Astrocyte (in vitro differentiated cells and primary cell): ENCODE measurements at regions not wholly inside any gene's neighbourhood (a gene's known extent, or its start where the extent isn't known, plus 50 kb on each side); places are given as distances from the start of the nearest gene placed in this dataset.
A peak's percentile ranks its signal among the peaks of the same experiment; 100 is the strongest.

Experiments
- DNase-seq: peaks from one replicate; pipeline ENCODE4 v3.0.0-alpha.2; 2010; ENCODE audit warnings: low read depth
- FAIRE-seq: peaks from 2 replicates; lab custom pipeline; 2011; peaks lifted over from hg19 to GRCh38; lab: Jason Lieb, UNC
- H2AFZ ChIP-seq: 2 replicates; pipeline ENCODE4 v1.6.0; 2012; ENCODE audit warnings: low read depth, low read length, inconsistent platforms
- H3K27ac ChIP-seq: 2 replicates; pipeline ENCODE4 v1.5.1; 2011; ENCODE audit warnings: low read depth, low read length, inconsistent platforms
- H3K27me3 ChIP-seq: 2 replicates; pipeline ENCODE4 v1.6.0; 2011; ENCODE audit warnings: low read length, inconsistent platforms; ENCODE audit not compliant: insufficient read depth
- H3K36me3 ChIP-seq: 2 replicates; pipeline ENCODE4 v1.5.1; 2011; ENCODE audit warnings: low read length, inconsistent platforms; ENCODE audit not compliant: insufficient read depth
- H3K4me1 ChIP-seq: 2 replicates; pipeline ENCODE4 v1.5.1; 2011; ENCODE audit warnings: low read length, inconsistent platforms; ENCODE audit not compliant: insufficient read depth
- H3K4me2 ChIP-seq: 2 replicates; pipeline ENCODE4 v1.6.0; 2012; ENCODE audit warnings: low read length, inconsistent platforms
- H3K4me3 ChIP-seq: 2 replicates; pipeline ENCODE4 v1.5.1; 2011; ENCODE audit warnings: low read depth, mild to moderate bottlenecking, low read length, inconsistent platforms; ENCODE audit not compliant: insufficient read depth
- H3K79me2 ChIP-seq: 2 replicates; pipeline ENCODE4 v1.6.0; 2012; ENCODE audit warnings: mild to moderate bottlenecking, low read length, inconsistent platforms; ENCODE audit not compliant: insufficient read depth
- H3K9ac ChIP-seq: 2 replicates; pipeline ENCODE4 v1.6.0; 2012; ENCODE audit warnings: mild to moderate bottlenecking, low read length, inconsistent platforms
- H3K9me3 ChIP-seq: 2 replicates; pipeline ENCODE4 v1.5.1; 2012; ENCODE audit warnings: low read depth, mild to moderate bottlenecking, low read length, inconsistent platforms; ENCODE audit not compliant: insufficient read depth
- H4K20me1 ChIP-seq: 2 replicates; pipeline ENCODE4 v1.6.0; 2012; ENCODE audit warnings: low read length, inconsistent platforms; ENCODE audit not compliant: insufficient read depth
- H3K27ac Mint-ChIP-seq: one replicate; pipeline ENCODE4 v1.8.0; 2021; ENCODE audit warnings: mild to moderate bottlenecking, mixed read lengths; ENCODE audit not compliant: unreplicated experiment
- H3K27me3 Mint-ChIP-seq: one replicate; pipeline ENCODE4 v1.8.0; 2021; ENCODE audit warnings: low read depth, mixed read lengths; ENCODE audit not compliant: unreplicated experiment
- H3K36me3 Mint-ChIP-seq: one replicate; pipeline ENCODE4 v1.8.0; 2021; ENCODE audit warnings: low read depth, mixed read lengths; ENCODE audit not compliant: unreplicated experiment
- H3K4me1 Mint-ChIP-seq: one replicate; pipeline ENCODE4 v1.8.0; 2021; ENCODE audit warnings: low read depth, mixed read lengths; ENCODE audit not compliant: unreplicated experiment
- H3K4me3 Mint-ChIP-seq: one replicate; pipeline ENCODE4 v1.8.0; 2021; ENCODE audit warnings: mild to moderate bottlenecking, moderate library complexity, mixed read lengths; ENCODE audit not compliant: unreplicated experiment
- H3K9me3 Mint-ChIP-seq: one replicate; pipeline ENCODE4 v1.8.0; 2021; ENCODE audit warnings: mild to moderate bottlenecking, mixed read lengths; ENCODE audit not compliant: unreplicated experiment
- EZH2 ChIP-seq: IDR thresholded peaks from 2 replicates; pipeline ENCODE4 v1.6.1; 2012; ENCODE audit warnings: mild to moderate bottlenecking, low read length, inconsistent platforms; ENCODE audit not compliant: insufficient read depth
- TF ChIP-seq, protein P1 (sequence below): IDR thresholded peaks from 2 replicates; pipeline ENCODE4 v1.5.1; 2011; ENCODE audit warnings: low read depth, mild to moderate bottlenecking, inconsistent platforms, low read length, moderate library complexity; ENCODE audit not compliant: insufficient read depth

DNA sequence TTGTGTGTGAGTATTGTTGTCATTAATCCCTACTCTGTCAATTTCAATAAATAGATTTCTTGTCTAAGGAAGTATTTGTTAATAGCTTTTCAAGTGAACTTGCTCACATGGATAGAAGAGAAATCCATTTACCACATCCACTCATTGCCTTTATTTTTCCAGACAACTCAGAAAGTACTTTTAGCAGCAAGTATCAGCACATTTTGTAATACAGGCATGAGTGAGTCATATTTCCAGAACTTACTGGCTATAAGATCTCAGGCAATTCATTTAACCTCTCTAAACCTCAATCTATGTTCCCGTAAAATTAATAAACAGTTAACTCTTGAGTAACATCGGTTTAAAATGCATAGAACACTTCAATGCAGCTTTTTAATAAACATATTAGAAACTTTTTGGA lies 317.9 kb upstream of the PCDH7 start:
- Histone ChIP-seq H3K27ac (no peak overlapping the region), H3K27me3 (no peaks in the 10 kb centered on the region), H3K4me2 (no peak overlapping the region), H3K9me3 (peaks cover 5% of the 10 kb centered on the region), H3K4me1 (no peaks in the 10 kb centered on the region), H3K79me2 (no peaks in the 10 kb centered on the region), H2AFZ (no peak overlapping the region), H3K9ac (no peak overlapping the region), H4K20me1 (no peaks in the 10 kb centered on the region), H3K4me3 (no peak overlapping the region), H3K36me3 (no peaks in the 10 kb centered on the region)
- H3K9me3 Mint-ChIP-seq, result no peaks in the 10 kb centered on the region
- no peaks in the 10 kb centered on the region for H3K27me3 Mint-ChIP-seq
- DNase-seq (peak; percentile 8), FAIRE-seq (no peak)
- TF ChIP-seq, protein P1, sequence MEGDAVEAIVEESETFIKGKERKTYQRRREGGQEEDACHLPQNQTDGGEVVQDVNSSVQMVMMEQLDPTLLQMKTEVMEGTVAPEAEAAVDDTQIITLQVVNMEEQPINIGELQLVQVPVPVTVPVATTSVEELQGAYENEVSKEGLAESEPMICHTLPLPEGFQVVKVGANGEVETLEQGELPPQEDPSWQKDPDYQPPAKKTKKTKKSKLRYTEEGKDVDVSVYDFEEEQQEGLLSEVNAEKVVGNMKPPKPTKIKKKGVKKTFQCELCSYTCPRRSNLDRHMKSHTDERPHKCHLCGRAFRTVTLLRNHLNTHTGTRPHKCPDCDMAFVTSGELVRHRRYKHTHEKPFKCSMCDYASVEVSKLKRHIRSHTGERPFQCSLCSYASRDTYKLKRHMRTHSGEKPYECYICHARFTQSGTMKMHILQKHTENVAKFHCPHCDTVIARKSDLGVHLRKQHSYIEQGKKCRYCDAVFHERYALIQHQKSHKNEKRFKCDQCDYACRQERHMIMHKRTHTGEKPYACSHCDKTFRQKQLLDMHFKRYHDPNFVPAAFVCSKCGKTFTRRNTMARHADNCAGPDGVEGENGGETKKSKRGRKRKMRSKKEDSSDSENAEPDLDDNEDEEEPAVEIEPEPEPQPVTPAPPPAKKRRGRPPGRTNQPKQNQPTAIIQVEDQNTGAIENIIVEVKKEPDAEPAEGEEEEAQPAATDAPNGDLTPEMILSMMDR, result no peak
- no peak for TF ChIP-seq EZH2
- no peak overlapping the region for H3K4me3 Mint-ChIP-seq
- peak overlapping the region; percentile 43 for H3K27ac Mint-ChIP-seq
- H3K36me3 Mint-ChIP-seq, result peaks cover 3% of the 10 kb centered on the region
- H3K4me1 Mint-ChIP-seq, result peaks cover 4% of the 10 kb centered on the region

DNA sequence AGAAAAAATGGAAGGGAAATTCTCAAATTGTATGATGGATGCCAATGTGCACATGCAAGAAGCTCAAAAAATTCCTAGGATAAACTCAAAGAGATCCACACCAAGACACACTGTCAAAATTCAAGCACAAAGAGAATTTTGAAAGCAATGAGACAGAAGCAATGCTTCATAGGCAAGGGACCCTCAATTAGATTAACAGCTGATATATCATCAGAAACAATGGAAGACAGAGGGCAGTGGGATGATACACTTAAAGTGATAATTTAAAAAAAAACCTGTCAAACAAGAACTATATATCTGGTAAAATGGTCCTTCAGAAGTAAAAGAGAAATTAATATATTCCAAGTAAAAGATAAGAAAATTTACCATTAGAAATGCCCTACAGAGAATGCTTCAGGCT lies 306.3 kb upstream of the PCDH7 start:
- Histone ChIP-seq H3K36me3 (no peaks in the 10 kb centered on the region), H3K27ac (no peak overlapping the region), H4K20me1 (no peaks in the 10 kb centered on the region), H3K9ac (no peak overlapping the region), H3K4me1 (no peaks in the 10 kb centered on the region), H3K4me3 (no peak overlapping the region), H3K9me3 (peaks cover 8% of the 10 kb centered on the region), H3K4me2 (no peak overlapping the region), H3K79me2 (no peaks in the 10 kb centered on the region), H2AFZ (no peak overlapping the region), H3K27me3 (no peaks in the 10 kb centered on the region)
- peaks cover 4% of the 10 kb centered on the region for H3K36me3 Mint-ChIP-seq
- TF ChIP-seq, protein P1, result no peak
- no peak for TF ChIP-seq EZH2
- H3K4me1 Mint-ChIP-seq, result no peaks in the 10 kb centered on the region
- no peaks in the 10 kb centered on the region for H3K27me3 Mint-ChIP-seq
- no peak overlapping the region for H3K27ac Mint-ChIP-seq
- H3K4me3 Mint-ChIP-seq, result no peak overlapping the region
- H3K9me3 Mint-ChIP-seq, result peaks cover 23% of the 10 kb centered on the region
- DNase-seq, result no peak
- no peak for FAIRE-seq

DNA sequence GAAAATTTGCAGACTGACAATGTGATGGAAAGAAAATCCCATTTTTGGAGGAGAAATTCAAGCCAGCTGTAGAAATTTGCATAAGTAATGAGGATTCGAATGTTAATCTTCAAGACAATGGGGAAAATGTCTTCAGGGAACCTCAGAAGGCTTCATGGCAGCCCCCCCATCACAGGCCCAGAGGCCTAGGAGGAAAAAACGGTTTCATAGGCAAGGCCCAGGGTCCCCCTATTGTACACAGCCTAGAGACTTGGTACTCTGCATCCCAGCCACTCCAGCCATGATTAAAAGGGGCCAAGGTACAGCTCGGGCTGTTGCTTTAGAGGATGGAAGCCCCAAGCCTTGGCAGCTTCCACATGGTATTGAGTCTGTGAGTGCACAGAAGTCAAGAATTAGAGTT lies 303.6 kb upstream of the PCDH7 start:
- H3K9me3 ChIP-seq, result peaks cover 8% of the 10 kb centered on the region
- Mint-ChIP-seq H3K27me3 (no peaks in the 10 kb centered on the region), H3K9me3 (peaks cover 21% of the 10 kb centered on the region), H3K36me3 (peaks cover 4% of the 10 kb centered on the region), H3K4me3 (no peak overlapping the region), H3K4me1 (no peaks in the 10 kb centered on the region), H3K27ac (no peak overlapping the region)
- no peaks in the 10 kb centered on the region for H3K79me2 ChIP-seq
- no peak overlapping the region for H3K27ac ChIP-seq
- no peak overlapping the region for H3K4me2 ChIP-seq
- H2AFZ ChIP-seq, result no peak overlapping the region
- FAIRE-seq (no peak), DNase-seq (no peak)
- H3K27me3 ChIP-seq, result no peaks in the 10 kb centered on the region
- H3K4me1 ChIP-seq, result no peaks in the 10 kb centered on the region
- H3K36me3 ChIP-seq, result no peaks in the 10 kb centered on the region
- no peaks in the 10 kb centered on the region for H4K20me1 ChIP-seq
- TF ChIP-seq EZH2, result no peak
- TF ChIP-seq, protein P1, result no peak
- no peak overlapping the region for H3K4me3 ChIP-seq
- no peak overlapping the region for H3K9ac ChIP-seq
